Pancreas (tissue), 10 donors: ENCODE measurements at regions not wholly inside any gene's neighbourhood (a gene's known extent, or its start where the extent isn't known, plus 50 kb on each side); places are given as distances from the start of the nearest gene placed in this dataset.

Experiments used
- ATAC-seq, 4 donors: fragments of 200-7000 bp; cut with Tn5 transposase; one replicate each; pipeline versions ENCODE4 v1.8.0 to v1.9.1; 2020; ENCODE audit warnings: mild to moderate bottlenecking in 4 of 4, moderate library complexity in 4 of 4
- DNase-seq, 6 donors: peaks; one replicate each; pipeline ENCODE4 v3.0.0-alpha.2; 2020
- FAIRE-seq: peaks from 2 replicates; lab custom pipeline; 2012; peaks lifted over from hg19 to GRCh38; lab: Jason Lieb, UNC
- H3K27ac ChIP-seq, 4 donors: fragments of 200-600 bp; sonication (generic); 1 replicate in 3 of 4; 2 replicates in 1 of 4; pipeline versions ENCODE4 v1.5.0 to v1.8.0; 2020
- H3K27me3 ChIP-seq, 4 donors: fragments of 200-600 bp; one replicate each; pipeline ENCODE4 v1.8.0; 2021
- H3K36me3 ChIP-seq, 3 donors: fragments of 200-600 bp; sonication (generic) in 1 of 3; one replicate each; pipeline versions ENCODE4 v1.5.0 to v1.8.0; 2020 to 2021
- H3K4me1 ChIP-seq, 3 donors: fragments of 200-600 bp; one replicate each; pipeline ENCODE4 v1.8.0; 2021
- H3K4me3 ChIP-seq, 4 donors: fragments of 200-600 bp; sonication (generic) in 2 of 4; one replicate each; pipeline versions ENCODE4 v1.5.0 to v1.8.0; 2020 to 2021
- H3K9me3 ChIP-seq, 4 donors: fragments of 200-600 bp; one replicate each; pipeline ENCODE4 v1.8.0; 2021
- WGBS, 2 donors: extraction: QIAGEN DNeasy Blood & Tissue Kit; methylation state at CpG; one replicate each; pipeline ENCODE4 v1.1.7; 2013; 5-methylcytosine and 5-hydroxymethylcytosine counted together
- intact Hi-C, 3 donors: fragments of 100-400 bp; cut with DNase I; formaldehyde crosslinking; loops; one replicate each; pipeline versions ENCODE4 v1.11.1 to v1.14.2; 2022
- TF ChIP-seq, protein P1 (sequence below), 4 donors: fragments of 200-600 bp; sonication (generic) in 3 of 4; IDR thresholded peaks; one replicate each; pipeline versions ENCODE4 v1.5.0 to v1.8.0; 2021; ENCODE audit warnings: antibody characterized with exemption in 4 of 4
- donor health status: healthy with polysubstance abuse.
- donor health status: DM: no; HTN: no; CAD: no; lungs with moderate emphysema.
- donor health status: DM: no; HTN: no; CAD: no.
- donor health status: control.
- donor health status: control.
- donor health status: Bipolar disorder and iron deficiency.
- donor health status: DM: yes; HTN: yes; CAD: no.
- donor health status: DM: no; HTN: no; CAD: no.
- donor health status: DM: no; HTN: no; CAD: no.
- donor health status: DM: yes; HTN: yes; CAD: no.

DNA sequence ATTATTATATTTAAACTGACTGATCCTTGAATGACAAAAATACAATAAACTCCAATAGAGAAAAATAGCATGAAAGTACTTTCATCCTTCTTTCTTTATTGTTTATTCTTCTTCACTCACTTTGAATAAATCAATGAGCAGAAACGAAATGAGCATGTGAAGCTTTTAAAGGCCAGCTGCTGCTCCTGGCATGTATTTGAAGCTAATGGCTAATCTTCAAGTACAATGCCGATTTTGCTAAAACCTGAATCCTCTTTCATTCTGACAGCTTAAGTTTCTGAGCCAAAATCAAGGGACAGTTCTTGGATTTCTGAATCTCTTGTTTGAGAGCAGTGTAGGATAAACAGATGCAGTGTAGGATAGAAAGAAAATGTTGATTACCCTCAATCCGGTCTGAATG lies 237.3 kb downstream of the CDH10 start:
- DNase-seq (no peak), ATAC-seq (no peak), FAIRE-seq (no peak)
- no peaks in the 10 kb centered on the region for H3K4me1 ChIP-seq
- WGBS, 2 donors: 15 to 18% methylated on average over 3 of the region's 3 CpGs
- H3K36me3 ChIP-seq: no peaks in the 10 kb centered on the region
- TF ChIP-seq, protein P1, sequence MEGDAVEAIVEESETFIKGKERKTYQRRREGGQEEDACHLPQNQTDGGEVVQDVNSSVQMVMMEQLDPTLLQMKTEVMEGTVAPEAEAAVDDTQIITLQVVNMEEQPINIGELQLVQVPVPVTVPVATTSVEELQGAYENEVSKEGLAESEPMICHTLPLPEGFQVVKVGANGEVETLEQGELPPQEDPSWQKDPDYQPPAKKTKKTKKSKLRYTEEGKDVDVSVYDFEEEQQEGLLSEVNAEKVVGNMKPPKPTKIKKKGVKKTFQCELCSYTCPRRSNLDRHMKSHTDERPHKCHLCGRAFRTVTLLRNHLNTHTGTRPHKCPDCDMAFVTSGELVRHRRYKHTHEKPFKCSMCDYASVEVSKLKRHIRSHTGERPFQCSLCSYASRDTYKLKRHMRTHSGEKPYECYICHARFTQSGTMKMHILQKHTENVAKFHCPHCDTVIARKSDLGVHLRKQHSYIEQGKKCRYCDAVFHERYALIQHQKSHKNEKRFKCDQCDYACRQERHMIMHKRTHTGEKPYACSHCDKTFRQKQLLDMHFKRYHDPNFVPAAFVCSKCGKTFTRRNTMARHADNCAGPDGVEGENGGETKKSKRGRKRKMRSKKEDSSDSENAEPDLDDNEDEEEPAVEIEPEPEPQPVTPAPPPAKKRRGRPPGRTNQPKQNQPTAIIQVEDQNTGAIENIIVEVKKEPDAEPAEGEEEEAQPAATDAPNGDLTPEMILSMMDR (IDR thresholded peaks at IDR 0.05): no peak
- peaks cover 0 to 9% (median 0%) of the 10 kb centered on the region in 4 donors for H3K27me3 ChIP-seq
- no peak overlapping the region for H3K27ac ChIP-seq
- no peaks in the 10 kb centered on the region for H3K9me3 ChIP-seq
- intact Hi-C loops: no loop called here
- H3K4me3 ChIP-seq: no peak overlapping the region

DNA sequence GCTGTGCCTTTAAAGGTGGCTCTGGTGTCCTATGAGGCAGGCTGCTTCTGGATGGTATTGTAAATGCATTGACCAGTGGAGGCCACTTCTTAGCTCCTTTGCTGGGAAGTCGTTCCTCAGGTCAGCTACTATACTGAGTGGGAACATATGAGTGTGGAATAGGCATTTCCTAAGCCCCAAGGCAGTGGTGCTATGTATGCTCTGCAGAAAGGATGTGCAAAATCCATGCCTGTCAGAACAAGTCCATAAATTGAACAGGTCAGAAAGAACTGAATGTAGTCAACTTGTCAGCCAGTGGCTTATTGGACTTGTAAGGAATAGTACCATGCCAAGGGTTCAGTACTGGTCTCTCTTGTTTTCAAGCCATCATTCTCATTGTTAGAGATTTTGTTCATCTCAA lies 216.4 kb downstream of the CDH10 start:
- TF ChIP-seq, protein P1 (IDR thresholded peaks at IDR 0.05): no peak
- intact Hi-C loops: no loop called here
- WGBS, 2 donors: 32 to 44% methylated on average over 1 of the region's 1 CpG
- no peak for DNase-seq
- Histone ChIP-seq H3K4me1 (no peaks in the 10 kb centered on the region), H3K27me3 (no peaks in the 10 kb centered on the region), H3K4me3 (no peak overlapping the region), H3K27ac (no peak overlapping the region), H3K9me3 (no peaks in the 10 kb centered on the region), H3K36me3 (no peaks in the 10 kb centered on the region)
- FAIRE-seq: no peak
- no peak for ATAC-seq

DNA sequence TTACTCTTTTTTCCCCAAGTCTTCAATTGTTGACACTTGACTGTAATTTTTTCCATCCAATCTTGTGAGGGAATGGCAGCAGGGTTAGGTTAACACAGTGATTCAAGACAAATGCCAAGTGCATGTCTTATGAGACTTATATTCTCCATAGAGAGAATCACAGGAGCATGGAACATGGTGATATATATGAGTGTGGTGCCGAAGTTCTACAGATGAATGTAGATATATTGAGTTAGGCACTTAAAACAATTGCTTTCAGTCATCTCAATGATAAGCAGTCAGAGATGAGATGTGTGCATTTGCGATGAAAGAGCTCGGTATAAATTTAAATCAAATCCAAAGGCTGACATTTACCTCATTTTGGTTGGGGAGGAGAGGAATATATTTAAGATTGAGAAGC lies 211.2 kb downstream of the CDH10 start:
- no peaks in the 10 kb centered on the region for H3K9me3 ChIP-seq
- no peaks in the 10 kb centered on the region for H3K4me1 ChIP-seq
- no peaks in the 10 kb centered on the region for H3K27me3 ChIP-seq
- DNase-seq (no peak), FAIRE-seq (no peak), ATAC-seq (no peak)
- intact Hi-C loops: no loop called here
- WGBS, 2 donors: 72 to 87% methylated on average over 3 of the region's 3 CpGs
- no peaks in the 10 kb centered on the region for H3K36me3 ChIP-seq
- TF ChIP-seq, protein P1 (IDR thresholded peaks at IDR 0.05): no peak
- H3K27ac ChIP-seq: no peak overlapping the region
- H3K4me3 ChIP-seq: no peak overlapping the region
